NCI-H1417 (cell line): ENCODE measurements at regions not wholly inside any gene's neighbourhood (a gene's known extent, or its start where the extent isn't known, plus 50 kb on each side); places are given as distances from the start of the nearest gene placed in this dataset.

ENCODE experiments used
- DNase-seq, 3 experiments: peaks; one replicate each; lab custom pipeline; 2025; lab: John Stamatoyannopoulos, UW

DNA sequence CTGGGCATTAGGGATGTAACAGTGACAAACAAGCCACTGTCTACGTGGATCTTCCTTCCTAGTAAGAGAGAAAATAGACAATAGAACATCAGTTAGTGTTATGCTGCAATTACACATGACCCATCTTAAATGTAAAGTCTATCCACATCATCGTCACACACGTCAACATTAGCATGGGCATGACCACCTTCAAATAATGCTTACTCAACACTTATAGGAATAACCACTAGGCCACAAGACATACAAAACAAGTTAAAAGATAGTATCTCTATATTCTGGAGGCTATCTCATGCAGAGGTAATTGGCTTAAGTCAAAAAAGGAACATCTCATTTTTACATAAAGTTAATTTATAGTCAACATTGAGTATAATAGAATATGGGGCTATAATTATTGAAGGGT lies 156.5 kb downstream of the MOXD1 start:
- DNase-seq: no peak

DNA sequence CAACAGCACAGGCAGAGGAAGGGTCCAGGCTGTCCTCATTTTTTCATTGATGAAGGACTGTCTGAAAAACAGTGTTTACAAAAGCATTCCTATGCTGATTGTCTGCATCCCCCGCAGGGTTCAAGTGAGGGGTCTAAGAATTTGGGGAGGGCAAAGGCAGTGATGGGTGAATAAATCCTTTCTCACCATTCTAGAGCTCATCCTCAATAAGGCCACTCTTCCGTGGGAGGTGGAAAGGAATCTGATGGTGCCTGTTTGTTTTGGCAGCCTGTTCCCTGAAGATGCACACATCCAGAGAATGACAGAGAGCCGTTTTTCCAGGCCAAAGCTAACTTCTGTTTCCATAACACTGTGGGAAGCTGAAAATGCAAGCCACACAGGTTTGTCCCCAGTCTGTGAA lies 164.5 kb downstream of the MOXD1 start:
- DNase-seq: no peak

DNA sequence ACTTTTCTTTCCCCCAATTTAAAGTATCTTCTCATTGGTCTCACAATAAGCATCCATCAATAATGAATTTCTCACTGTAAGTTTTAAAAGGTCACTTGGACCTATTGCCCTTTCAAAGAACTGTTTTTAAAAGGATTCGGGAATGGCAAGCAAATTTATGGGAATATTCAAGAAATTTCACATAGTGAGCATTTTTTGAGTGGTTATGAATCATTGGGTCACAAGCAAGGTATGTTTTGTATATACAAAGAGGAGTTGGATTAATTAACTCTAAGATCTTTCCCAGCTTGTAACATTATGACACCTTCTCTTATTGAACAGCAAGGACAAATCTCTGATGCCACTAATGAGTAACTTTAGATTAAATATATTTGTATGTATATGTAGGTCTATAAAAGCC lies 165.0 kb downstream of the MOXD1 start:
- DNase-seq: no peak

DNA sequence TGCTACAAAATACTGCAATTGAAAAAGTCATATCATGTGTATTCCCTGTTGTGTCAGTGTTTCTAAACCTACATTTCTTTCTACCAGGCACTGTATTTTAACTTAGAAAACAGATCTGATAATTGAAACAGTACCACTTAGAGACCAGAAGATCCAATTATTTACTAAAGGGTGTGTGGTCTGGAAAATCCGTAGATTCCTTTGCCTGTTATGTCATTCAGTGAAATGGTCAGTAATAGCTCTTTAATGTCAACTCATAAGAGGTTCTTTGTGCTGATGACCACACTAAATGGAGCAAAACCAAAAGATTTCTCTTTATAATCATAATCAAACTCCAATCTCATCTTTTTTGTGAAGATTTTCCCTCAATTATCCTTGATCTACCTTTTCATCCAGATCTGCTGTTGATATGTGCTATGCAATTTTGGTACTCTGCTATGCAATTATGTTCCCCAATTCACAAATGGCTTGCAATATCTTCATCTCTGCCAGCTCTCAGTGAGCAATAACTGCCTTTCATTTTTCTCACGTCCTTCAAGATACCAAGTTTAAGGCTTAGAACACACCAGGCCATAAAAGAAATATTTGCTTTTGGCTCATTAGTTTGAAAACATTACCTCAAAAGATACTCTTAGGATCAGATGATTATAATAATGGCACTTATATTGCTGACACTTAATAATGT lies 165.5 kb downstream of the MOXD1 start:
- peak in 1 of 3 experiments; percentile 22 for DNase-seq

DNA sequence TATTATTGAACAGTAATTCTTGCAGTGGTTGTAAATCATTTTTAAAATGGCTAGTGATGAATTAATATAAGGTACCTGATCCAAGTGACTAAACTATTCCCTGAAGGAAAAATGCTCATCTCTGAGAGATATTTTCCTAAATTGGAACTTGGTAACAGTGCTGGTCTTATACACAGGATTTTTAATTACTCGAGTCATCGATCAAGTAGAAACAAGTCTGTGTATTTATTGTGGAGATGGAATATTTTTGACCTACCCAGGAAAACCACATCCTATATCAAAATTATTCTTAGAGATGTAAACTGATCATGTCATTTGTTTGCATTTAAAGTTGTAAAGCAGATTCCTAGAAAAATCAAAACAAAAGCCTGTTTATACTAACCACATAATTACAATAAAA lies 166.9 kb downstream of the MOXD1 start:
- DNase-seq: no peak

DNA sequence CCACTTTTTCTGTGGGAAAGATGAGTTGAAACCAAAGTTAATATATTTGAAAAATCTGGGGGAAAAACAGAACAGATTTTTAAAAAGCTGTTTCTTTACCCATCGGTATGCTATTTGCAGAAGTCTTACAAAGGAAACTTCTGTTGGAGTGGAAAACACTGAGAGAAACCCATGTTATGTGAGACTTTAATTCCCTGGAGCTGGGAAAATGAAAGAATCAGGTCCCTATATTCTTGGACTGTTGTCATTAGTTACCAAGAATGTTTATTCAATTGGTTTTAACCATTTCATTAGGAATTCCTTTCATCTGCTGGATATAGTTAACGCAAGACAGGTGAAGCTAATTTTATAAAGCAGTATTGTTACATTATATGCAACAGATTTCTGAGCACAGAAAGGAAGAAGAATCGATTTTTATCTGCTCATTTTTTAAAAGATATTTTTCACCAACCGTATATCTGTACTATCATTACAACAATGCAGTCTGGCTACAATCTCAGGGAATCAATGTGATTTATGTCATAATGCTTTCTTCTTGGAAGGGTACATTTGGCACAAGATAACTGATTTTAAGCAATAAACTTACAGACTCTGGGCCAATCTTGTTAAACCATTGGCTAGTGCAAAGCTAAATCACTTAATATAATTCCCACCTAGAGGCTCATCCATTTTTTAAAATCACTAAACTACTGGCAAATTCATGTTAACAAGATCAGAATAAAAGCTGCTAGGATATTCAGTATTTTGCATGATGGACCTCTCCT lies 170.0 kb downstream of the MOXD1 start:
- DNase-seq: no peak

DNA sequence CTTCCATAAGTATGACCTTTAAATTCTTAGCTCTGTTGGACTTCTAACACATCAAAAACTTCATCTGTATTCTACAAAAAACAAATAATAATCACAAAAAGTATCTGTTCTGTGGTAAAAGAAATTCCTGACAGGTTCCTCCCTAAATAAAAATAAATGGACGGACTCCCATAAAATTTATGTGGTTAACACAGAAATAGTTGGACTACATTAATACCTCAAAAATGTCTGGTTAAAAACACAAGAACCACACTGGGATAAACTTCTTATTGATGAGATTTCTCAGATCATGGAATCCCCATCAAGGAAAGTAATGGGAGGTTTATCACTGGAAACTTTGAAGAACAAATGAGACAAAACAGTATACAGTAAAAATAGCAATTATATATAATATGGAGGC lies 172.4 kb downstream of the MOXD1 start:
- DNase-seq: no peak

DNA sequence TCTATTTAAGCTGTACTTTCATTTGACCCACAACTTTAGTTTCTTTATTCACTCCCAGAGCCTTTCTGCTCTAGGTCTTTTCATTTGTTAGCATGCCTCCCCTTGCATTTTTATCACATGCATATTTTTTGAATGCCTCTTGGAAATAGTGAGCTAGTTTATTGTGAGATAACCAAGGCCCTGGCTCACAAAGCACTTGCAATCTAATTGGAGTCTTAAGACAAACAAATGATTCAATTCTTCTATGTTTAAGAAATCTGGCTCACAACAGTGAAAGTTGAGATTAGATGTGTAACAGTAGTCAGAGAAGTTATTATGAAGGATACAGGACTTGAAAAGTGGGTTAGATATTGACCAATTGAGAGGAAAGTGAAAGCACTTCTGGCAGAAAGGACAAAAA lies 173.4 kb downstream of the MOXD1 start:
- DNase-seq: no peak

DNA sequence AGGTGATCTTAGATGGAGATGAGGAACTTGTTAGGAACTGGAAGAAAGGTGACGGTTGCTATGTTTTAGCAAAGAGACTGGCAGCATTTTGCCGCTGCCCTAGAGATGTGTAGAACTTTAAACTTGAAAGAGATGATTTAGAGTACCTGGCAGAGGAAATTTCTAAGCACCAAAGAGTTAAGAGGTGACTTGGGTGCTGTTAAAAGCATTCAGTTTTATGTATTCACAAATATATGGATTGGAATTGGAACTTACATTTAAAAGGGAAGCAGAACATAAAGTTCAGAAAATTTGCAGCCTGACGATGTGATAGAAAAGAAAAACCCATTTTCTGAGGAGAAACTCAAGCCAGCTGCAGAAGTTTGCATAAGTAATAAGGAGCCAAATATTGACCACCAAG lies 176.3 kb downstream of the MOXD1 start:
- no peak for DNase-seq

DNA sequence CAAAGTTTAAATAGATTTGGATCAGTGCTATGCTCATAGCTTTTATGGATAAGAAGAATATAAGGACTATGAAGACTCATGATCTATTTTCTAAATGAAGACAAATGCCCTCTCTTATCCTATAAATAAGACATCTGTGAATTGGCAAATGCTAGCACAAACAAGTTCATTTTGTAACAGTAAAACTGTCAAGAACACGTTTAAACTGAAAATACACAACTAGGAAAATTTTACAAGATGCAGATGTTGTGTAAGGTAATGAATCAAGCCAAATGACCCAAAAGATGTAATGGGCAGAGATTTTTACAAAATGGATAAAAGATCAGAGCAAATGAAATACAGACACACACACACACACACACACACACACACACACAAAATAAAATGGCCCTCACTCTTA lies 180.5 kb downstream of the MOXD1 start:
- no peak for DNase-seq

DNA sequence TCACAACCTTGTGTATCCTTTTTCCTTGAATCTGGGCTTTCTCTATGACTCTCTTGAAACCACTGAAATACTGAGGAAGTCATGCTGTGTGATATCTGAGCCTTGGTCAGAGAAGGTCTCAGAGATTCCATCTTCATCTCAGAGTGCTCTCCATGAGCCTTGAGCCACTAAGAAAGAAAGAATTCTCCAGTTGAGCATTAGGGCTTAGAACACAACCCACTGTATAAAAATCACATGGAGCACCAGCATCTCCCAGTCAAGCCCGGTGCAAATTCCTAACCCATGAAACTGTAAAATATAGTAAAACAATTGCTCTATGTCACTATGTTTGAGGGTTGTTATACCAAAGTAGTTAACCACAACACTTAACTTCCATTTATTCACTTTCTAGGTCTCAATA lies 181.4 kb downstream of the MOXD1 start:
- no peak for DNase-seq

DNA sequence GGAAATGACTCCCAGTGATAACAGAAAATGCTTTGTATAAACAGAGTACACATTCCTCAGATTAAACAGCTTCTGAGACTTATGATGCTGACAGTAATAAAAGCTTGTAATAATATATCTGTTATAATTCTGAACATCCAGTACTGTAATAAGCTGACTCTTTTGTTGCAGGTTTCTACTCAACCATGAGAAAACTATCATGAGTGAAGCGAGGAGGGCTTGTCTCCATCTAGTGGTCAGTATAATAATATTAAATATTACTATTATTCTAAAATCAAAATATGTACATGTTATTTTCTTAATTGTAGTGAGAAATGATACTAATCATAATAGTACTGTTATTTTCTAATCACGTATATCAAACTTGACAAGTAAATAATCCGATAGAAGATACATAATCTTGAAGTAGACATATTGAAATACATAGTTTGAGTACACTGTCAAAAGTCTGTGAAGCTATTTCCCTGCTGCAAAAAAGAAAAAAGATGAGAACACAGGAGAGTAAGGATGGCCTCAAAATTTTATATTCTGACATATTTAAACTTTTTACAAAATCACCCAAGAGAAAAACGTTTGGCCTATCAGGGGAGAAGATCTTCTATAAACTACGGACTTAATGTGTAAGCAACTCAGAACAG lies 183.1 kb downstream of the MOXD1 start:
- DNase-seq: peak in 1 of 3 experiments; percentile 58

DNA sequence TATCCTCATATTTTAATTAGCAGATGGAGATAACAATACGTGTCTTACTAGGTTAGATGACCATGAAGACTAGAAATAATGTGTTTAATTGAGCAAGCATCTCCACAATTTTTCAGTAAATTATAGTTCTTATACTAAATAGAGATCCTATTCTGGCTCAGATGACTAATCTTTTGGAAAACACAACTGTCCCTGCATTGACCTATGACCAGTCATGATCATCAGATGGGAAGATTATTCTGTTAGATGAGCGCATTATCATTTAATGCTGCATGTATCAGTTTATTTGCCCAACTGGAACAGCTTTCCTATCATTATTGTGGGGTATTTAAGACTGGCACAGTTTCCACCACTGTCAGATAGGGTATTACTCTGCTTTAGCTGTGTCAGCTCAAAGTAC lies 185.5 kb downstream of the MOXD1 start:
- DNase-seq: no peak

DNA sequence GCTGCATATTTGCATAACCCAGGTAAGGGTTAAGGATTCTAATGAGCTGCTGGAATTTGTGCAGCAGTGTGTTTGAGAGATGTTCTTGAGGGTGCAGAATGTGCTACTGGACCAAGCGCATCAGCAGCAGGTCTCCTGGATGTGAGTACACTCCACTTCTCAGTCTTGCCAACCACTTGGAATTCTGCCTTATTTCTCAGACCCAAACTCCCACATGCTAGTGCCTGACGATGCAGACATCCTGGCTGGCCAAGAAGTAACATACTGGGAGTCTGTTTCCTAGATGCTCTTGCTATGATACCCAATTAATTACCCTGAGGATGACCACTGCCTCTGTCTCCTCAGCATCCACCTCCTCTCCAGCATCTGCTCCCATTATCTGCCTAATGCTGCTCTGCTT lies 186.6 kb downstream of the MOXD1 start:
- DNase-seq: no peak

DNA sequence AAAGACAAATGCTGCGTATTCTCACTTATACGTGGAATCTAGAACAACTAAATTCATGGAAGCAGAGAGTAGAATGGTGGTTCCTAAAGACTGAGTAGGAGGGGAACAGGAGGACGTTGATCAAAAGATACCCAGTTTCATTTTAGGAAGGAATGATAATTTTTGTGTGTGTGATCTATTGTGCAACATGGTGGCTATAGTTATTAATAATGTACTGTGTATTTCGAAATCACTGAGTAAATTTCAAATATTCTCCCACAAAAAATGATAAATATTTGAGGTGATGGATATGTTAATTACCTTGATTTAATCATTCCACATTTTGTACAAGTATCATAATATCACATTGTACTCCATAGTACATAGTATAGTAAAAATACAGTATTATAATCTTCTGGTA lies 187.5 kb downstream of the MOXD1 start:
- no peak for DNase-seq

DNA sequence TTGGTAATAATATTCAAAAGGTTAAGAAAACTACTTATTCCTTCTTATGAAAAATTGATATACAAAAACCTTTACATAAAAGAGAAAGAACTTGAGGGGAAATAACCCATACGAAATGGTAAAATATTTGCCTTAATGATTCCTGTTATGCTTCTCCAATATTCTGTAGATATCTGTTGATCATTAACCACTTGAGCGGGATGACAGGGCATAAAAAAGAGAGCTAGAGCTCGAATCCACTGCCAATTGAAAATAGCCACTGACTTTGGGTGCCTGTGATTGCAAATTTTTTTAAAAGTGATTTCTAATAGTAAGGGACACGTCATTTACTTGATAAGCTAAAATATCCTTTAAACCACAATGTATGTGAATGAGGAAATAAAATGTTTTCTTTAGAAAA lies 188.1 kb downstream of the MOXD1 start:
- no peak for DNase-seq

DNA sequence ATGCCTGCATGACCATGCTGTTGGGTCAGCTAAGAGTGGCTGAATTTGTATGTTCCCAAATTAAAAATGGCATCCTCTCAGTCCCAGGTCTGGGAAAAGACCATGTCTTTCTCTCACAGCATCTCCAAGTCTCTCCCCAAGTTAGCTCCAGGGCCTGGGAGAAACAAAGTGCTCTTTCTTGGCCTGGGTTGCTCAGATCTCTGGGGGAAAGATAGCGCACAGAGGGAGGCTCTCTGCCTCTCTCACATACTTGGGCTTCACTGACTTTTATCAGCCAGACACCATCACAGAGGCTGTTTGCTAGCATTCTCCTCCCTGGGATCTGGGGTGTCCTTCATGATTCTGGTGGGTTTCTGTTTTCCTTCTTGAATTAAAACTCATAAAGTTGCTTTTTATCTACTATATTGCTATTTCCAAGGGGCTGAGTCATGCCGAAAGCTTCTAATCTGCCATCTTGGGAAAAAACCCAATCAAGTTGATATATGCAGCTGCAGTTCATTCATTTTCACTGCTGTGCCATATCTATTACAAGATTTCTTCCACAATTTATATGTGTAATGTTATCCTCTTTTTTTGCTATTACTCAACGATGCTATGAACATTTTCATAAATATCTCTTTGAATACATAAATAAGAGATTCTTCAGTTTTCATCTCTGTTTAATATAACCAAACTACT lies 190.2 kb downstream of the MOXD1 start:
- no peak for DNase-seq

DNA sequence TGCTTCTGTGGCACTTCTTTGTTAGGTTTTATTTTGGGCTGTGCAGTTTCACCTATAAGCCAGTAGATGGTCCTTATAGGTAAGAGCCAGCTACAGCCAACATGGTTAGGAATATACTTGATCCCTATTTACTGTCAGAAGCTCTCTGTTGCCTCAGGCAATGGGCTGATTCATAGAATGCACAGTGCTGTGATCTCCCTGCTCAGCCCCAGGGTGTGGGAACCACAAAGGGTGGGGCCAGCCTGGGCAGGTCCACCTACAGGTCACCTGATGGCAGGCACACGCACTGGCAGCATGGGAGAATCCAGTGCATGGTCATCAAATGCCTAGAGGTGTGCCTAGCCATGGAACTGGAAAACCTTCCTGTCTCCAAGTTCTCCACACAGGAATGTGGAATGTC lies 191.9 kb downstream of the MOXD1 start:
- no peak for DNase-seq

DNA sequence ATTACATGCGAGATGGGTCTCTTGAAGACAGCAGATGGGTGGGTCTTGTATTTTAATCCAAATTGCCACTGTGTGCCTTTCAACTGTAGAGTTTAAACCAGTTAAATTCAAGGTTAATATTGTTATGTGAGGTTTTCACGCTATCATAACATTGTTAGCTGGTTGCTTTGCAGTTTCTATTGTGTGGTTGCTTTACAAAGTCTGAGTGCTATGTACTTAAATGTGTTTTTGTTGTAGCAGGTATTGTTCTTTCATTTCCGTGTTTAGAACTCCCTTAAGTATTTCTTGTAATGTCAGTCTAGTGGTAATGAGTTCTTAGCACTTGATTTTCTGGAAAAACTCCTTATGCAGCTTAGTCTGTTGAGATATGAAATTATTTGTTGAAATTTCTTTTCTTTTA lies 193.3 kb downstream of the MOXD1 start:
- DNase-seq: no peak

DNA sequence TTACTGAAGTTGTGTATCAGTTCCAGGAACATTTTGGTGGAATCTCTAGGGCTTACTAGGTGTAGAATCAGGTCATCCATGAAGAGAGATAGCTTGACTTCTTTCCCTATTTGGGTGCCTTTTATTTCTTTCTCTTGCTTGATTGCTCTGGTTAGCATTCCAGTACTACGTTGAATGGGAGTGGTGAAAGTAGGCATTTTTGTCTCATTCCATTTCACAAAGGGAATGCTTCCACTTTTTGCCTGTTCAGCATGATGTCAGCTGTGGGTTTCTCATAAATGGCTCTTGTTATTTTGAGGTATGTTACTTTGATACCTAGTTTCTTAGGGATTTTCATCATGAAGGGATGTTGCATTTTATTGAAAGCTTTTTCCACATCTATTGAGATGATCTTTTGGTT lies 195.3 kb downstream of the MOXD1 start:
- no peak for DNase-seq

DNA sequence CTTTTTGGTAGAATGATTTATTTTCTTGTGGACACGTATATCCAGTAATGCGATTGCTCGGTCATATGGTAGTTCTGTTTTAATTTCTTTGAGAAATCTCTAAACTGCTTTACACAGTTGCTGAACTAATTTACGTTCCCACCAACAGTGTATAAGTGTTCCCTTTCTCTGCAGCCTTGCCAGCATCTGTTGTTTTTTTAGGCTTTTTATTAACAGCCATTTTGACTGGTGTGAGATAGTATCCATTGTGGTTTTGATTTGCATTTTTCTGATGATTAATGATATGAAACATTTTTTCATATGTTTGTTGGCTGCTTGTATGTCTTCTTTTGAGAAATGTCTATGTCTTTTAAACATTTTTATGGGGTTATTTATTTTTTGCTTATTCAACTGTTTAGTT lies 196.7 kb downstream of the MOXD1 start:
- DNase-seq: no peak

DNA sequence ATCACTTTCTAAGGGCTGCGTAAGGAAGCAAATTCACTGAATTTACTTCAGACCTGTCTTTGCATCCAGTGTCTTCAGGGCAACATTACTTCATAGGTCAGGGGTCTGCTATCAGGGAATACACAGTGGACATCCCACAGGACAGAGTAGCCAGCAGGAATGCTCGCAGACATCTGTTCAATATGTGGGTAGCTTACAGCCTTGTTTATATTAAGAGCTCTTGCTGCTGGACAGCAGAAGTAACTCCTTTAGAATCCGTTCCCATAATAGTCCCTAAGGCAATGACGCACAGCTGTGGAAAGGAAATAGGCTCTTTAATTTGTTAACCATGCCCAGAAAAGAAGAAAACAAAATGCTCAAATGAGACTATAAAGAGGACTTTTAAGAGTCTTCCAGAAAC lies 198.7 kb downstream of the MOXD1 start:
- peak in 1 of 3 experiments; percentile 8 for DNase-seq

DNA sequence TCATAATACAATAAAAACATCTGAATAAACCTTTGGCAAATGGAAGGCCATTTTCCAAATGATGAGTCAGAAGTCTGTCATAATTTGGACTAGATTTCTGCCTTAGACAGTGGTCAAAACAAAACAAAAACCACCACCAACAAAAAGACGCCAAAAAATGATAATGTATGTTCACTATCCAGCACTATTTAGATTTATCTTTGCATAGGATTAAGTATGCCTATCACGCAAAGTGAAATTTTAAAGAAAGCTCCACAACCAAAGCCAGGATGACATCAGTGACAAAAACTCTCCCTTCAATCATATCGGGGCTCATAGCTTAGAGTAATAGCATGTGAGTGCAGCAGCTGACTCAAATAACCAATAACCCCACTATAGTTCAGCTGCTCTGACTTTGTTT lies 201.9 kb downstream of the MOXD1 start:
- DNase-seq: no peak
